ENCODE measurements at regions not wholly inside any gene's neighbourhood (a gene's known extent, or its start where the extent isn't known, plus 50 kb on each side); places are given as distances from the start of the nearest gene placed in this dataset.

DNA sequence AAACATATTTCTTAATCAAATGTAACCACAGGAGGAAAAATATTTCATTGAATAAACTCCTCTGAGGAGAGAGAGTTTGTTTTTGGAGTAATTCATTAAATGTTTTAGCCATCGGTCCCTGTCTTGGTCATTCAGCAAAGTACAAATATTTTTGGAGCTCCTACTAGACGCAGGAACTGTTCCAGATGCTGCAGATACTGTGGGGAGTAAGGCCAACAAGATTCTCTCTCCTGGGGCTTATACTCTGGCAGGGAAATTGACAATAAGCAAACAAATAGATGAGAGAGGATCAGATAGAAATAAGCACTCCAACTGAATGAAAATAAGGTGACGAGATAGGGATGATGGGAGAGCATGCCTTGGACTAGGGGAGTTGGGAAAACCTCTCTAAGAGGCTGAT, 264.1 kb downstream of the TTC8 start:
- TF ChIP-seq, protein P1, sequence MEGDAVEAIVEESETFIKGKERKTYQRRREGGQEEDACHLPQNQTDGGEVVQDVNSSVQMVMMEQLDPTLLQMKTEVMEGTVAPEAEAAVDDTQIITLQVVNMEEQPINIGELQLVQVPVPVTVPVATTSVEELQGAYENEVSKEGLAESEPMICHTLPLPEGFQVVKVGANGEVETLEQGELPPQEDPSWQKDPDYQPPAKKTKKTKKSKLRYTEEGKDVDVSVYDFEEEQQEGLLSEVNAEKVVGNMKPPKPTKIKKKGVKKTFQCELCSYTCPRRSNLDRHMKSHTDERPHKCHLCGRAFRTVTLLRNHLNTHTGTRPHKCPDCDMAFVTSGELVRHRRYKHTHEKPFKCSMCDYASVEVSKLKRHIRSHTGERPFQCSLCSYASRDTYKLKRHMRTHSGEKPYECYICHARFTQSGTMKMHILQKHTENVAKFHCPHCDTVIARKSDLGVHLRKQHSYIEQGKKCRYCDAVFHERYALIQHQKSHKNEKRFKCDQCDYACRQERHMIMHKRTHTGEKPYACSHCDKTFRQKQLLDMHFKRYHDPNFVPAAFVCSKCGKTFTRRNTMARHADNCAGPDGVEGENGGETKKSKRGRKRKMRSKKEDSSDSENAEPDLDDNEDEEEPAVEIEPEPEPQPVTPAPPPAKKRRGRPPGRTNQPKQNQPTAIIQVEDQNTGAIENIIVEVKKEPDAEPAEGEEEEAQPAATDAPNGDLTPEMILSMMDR (IDR thresholded peaks at IDR 0.05): no peak
- TF ChIP-seq POLR2A (IDR thresholded peaks at IDR 0.05): no peak

All from right lobe of liver (tissue), 4 donors.